Activated naive CD4-positive, alpha-beta T cell treated with anti-CD3 and anti-CD28 coated beads for 36 hours (primary cell): ENCODE measurements at regions not wholly inside any gene's neighbourhood (a gene's known extent, or its start where the extent isn't known, plus 50 kb on each side); places are given as distances from the start of the nearest gene placed in this dataset.

Experiments
- CTCF ChIA-PET: fragments of 350-600 bp; sonication (Branson Sonifier 250); formaldehyde crosslinking; loops from one replicate; lab custom pipeline; 2021; ENCODE audit warnings: antibody characterized with exemption; lab: Charles Lee
- DNase-seq: peaks from one replicate; pipeline ENCODE4 v3.0.0-alpha.2; 2020
- H3K27ac Mint-ChIP-seq: one replicate; pipeline ENCODE4 v1.8.0; 2021; ENCODE audit warnings: mild to moderate bottlenecking, mixed read lengths
- H3K27me3 Mint-ChIP-seq: one replicate; pipeline ENCODE4 v1.8.0; 2021; ENCODE audit warnings: low read depth, mixed read lengths
- H3K36me3 Mint-ChIP-seq: one replicate; pipeline ENCODE4 v1.8.0; 2021; ENCODE audit warnings: low read depth, mixed read lengths
- H3K4me1 Mint-ChIP-seq: one replicate; pipeline ENCODE4 v1.8.0; 2021; ENCODE audit warnings: low read depth, mixed read lengths
- H3K4me3 Mint-ChIP-seq: one replicate; pipeline ENCODE4 v1.8.0; 2021; ENCODE audit warnings: mild to moderate bottlenecking, moderate library complexity, mixed read lengths
- H3K9me3 Mint-ChIP-seq: one replicate; pipeline ENCODE4 v1.8.0; 2021; ENCODE audit warnings: mixed read lengths
- intact Hi-C: fragments of 100-400 bp; cut with micrococcal nuclease; formaldehyde crosslinking; loops from one replicate; pipeline ENCODE4 v1.15.1; 2023

DNA sequence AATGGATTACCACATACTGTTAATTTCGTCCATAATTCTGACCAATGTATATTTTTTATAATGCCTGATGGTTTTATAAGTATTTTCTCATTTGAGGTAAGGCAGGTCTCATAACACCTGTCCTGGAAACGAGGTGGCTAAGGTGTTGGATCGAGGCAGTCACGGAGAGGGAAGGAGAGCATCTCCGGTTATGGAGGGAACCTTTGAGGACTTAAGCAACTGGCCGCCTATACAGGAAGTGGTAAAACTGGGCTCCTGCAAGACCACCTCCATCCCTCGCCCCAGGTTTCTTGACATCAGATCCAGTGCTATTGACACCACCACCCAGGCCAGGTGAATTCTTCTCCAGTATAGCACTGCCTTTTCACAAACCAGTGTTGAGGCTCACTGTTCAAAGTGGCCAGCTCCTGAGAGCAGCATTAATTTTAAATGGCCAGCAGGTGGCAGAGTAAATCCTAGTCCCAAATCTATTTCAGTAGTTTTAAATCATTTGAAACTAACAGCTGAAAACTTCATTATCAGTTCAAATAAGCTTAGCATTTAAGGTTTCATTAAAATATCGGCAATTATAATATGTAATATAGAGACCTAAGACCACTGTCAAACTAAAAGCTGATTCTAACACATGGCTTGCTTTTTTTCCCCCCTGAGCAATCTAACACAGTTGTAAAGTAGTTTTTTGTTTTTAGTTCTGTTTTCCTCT lies 100.8 kb downstream of the PPM1A start:
- CTCF ChIA-PET = interaction anchor here (0.6 to 7.2 kb wide), 29 partner anchors 11 to 913 kb away, joined by 3 to 43 read pairs (median 4); no protein-coding TSS in a partner anchor
- intact Hi-C loops = loop anchor here (1.0 to 5.0 kb wide), 4 partner anchors 167 to 902 kb away; no protein-coding TSS in a partner anchor
- peaks cover 3% of the 10 kb centered on the region for H3K27me3 Mint-ChIP-seq
- H3K4me3 Mint-ChIP-seq = no peak overlapping the region
- peak; percentile 51 for DNase-seq
- H3K4me1 Mint-ChIP-seq = no peaks in the 10 kb centered on the region
- H3K36me3 Mint-ChIP-seq = no peaks in the 10 kb centered on the region
- H3K27ac Mint-ChIP-seq = no peak overlapping the region
- H3K9me3 Mint-ChIP-seq = no peaks in the 10 kb centered on the region

DNA sequence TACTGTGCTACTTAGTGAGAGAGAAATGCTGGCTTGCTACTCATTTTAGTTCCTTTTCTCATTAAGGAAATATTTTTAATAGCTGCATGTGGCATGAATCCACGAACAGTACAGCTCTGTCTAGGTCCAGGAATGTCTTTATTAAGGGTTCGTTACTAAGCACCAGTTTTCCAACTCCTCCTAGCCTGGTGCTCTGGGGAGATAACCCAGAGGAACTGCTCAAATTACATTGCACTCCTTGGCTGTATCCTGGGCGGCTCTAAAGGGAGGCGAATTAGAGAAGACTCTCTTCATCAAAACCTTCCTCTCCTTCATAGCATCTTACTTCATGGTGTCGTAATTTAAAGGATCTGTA lies 101.3 kb downstream of the PPM1A start:
- Mint-ChIP-seq H3K27ac (no peak overlapping the region), H3K36me3 (no peaks in the 10 kb centered on the region), H3K27me3 (peaks cover 3% of the 10 kb centered on the region), H3K4me1 (no peaks in the 10 kb centered on the region), H3K4me3 (no peak overlapping the region), H3K9me3 (no peaks in the 10 kb centered on the region)
- CTCF ChIA-PET = interaction anchor here (0.6 to 7.2 kb wide), 25 partner anchors 10 to 913 kb away, joined by 3 to 43 read pairs (median 5); no protein-coding TSS in a partner anchor
- DNase-seq = no peak
- intact Hi-C loops = loop anchor here (1.0 to 5.0 kb wide), 4 partner anchors 167 to 902 kb away; no protein-coding TSS in a partner anchor

DNA sequence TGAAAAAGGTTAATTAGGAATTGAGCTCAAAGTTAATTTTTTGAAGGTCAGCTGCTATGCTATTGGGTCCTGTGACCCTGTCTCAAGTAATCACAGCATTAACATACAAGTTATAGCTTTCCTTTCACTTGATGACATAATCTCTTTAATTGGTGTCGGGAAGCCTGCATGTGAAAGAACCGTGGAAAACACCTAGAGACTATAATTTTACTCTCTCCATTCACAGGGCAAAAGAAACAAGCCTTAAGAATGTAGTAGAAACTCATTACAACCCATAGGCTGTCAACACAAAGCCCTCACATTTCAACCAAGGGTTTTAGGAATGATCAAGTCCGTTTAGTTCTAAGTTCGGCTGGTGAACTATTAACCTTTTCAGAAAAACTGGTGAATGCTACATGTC lies 104.4 kb downstream of the PPM1A start:
- Mint-ChIP-seq H3K4me3 (no peak overlapping the region), H3K4me1 (no peaks in the 10 kb centered on the region), H3K36me3 (no peaks in the 10 kb centered on the region), H3K27me3 (peaks cover 3% of the 10 kb centered on the region), H3K9me3 (no peaks in the 10 kb centered on the region), H3K27ac (no peak overlapping the region)
- CTCF ChIA-PET = interaction anchor here (0.7 to 7.2 kb wide), 2 partner anchors 14 to 21 kb away, joined by 3 to 43 read pairs; no protein-coding TSS in a partner anchor
- no peak for DNase-seq
- intact Hi-C loops = loop anchor here (5.0 kb wide), 2 partner anchors 164 to 674 kb away; no protein-coding TSS in a partner anchor

DNA sequence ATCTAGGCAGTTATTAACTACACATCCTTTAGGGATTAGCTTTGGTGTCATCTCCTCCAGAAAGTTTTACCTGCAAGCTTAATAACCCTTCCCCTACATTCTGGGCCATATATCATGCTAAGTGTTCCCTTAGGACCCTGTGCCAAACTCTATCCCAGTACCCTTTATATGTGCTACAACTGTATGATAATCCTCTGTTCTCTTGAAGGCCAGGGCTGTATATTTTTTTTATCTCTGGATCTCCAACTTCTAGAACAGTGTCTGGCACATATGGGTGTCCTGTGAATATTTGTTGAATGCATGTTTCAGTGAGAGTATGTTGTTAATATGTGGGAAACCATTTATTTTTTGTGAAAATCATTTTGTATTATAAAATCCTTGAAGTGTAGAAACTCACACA lies 106.7 kb downstream of the PPM1A start:
- intact Hi-C loops = no loop called here
- H3K27ac Mint-ChIP-seq = no peak overlapping the region
- H3K27me3 Mint-ChIP-seq = no peaks in the 10 kb centered on the region
- no peaks in the 10 kb centered on the region for H3K4me1 Mint-ChIP-seq
- no peak overlapping the region for H3K4me3 Mint-ChIP-seq
- CTCF ChIA-PET = no interaction called here
- DNase-seq = no peak
- H3K9me3 Mint-ChIP-seq = no peaks in the 10 kb centered on the region
- H3K36me3 Mint-ChIP-seq = no peaks in the 10 kb centered on the region

DNA sequence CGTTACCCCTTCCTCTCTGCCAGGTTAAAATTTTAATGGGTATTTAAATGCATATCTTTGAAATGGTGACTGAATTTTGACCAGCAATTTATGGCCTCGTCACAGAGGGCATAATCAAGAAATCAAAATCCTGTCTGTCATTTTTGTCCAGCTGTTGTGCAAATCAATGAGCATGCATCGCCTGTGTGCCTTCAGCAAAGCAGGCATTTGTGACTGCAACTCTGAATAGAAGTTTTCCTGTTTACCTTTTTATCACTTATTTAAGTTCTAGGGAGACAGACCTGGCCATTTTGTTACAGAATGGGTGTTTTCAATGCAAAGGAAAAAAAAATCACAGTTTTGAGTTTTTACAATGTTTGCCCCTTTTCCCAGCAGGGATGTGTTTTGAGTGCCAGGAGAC lies 107.4 kb downstream of the PPM1A start:
- DNase-seq = no peak
- no peak overlapping the region for H3K27ac Mint-ChIP-seq
- CTCF ChIA-PET = no interaction called here
- no peaks in the 10 kb centered on the region for H3K4me1 Mint-ChIP-seq
- H3K4me3 Mint-ChIP-seq = no peak overlapping the region
- H3K36me3 Mint-ChIP-seq = no peaks in the 10 kb centered on the region
- H3K9me3 Mint-ChIP-seq = no peaks in the 10 kb centered on the region
- intact Hi-C loops = no loop called here
- H3K27me3 Mint-ChIP-seq = no peaks in the 10 kb centered on the region

DNA sequence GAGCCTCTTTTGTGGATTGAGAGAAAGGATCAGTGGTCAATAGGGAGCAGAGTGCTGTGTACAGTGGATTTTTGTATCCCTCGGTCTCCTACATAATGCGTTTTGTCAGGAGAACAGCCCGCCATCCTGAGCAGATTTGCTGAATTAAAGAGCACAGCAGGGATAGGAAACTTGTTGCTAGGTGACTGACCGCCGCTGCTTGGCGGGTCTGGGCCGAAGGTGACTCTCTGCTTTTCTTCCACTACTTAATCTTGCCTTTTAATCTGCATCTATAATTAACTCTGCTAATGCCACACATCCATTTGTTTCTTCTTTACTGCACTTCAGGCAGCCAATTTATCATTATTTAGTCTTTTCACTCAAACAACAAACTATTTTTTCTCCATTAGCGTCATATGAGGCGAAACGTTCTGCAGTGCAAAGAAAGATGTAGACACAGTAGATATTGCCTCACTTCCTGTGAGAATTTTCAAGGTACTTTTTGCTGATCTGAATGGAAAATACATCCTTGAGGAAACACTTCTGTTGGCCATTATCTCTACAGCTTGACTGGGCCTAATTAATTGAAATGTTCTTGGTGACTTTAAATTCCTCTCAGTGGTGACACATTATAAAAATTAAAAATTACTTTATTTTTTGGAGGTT lies 108.0 kb downstream of the PPM1A start:
- Mint-ChIP-seq H3K9me3 (no peaks in the 10 kb centered on the region), H3K27ac (no peak overlapping the region), H3K27me3 (no peaks in the 10 kb centered on the region), H3K36me3 (no peaks in the 10 kb centered on the region), H3K4me1 (no peaks in the 10 kb centered on the region), H3K4me3 (no peak overlapping the region)
- DNase-seq = no peak
- CTCF ChIA-PET = no interaction called here
- intact Hi-C loops = no loop called here

DNA sequence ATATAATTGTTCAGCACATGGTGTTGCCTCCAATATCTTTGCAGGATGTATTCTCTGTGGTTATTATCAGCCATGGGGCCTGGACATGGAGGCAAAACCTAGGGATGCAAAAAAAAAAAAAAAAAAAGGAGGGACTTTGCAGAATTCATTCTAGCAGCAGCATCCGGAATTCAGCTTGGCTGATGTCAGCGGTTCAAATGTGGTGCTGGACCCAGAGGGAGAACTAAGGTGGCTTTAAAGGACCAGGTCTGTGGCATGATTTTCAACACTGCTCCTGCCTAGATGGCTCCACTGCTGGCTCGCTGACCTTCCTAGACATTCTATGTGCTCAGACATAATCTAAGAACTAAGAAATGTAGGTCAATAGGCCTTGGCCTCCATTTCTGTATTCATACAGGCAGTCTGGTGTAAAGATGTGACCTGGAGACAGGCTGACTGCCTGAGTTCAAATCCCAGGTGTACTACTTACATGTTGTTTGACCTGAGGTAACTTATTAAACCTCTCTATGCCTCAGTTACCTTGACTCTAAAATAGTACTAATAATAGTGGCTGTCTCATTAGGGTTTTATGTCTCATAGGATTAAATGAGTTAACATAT lies 108.6 kb downstream of the PPM1A start:
- DNase-seq = no peak
- Mint-ChIP-seq H3K4me3 (no peak overlapping the region), H3K27me3 (no peaks in the 10 kb centered on the region), H3K27ac (no peak overlapping the region), H3K9me3 (no peaks in the 10 kb centered on the region), H3K4me1 (no peaks in the 10 kb centered on the region), H3K36me3 (no peaks in the 10 kb centered on the region)
- intact Hi-C loops = no loop called here
- CTCF ChIA-PET = no interaction called here

DNA sequence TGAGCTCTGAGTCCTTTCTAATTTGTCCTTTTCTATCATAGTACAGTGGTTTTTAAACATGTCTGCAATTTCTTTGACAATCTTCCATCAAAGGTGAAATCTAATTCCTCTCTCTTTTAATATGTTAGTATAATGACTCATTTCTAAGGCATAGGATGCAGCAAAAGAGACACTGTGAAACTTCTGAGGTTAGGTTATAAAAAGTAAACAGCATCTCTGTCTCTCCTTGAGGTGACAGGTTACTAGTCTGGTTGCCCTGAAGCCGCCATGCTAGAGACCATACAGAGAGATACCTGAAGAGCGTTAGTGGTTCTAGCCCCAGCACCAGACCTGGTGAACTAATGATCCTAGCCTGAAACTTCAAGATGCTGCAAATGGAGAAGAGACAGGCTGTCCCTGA lies 114.3 kb downstream of the PPM1A start:
- no peak overlapping the region for H3K4me3 Mint-ChIP-seq
- intact Hi-C loops = no loop called here
- CTCF ChIA-PET = no interaction called here
- no peak overlapping the region for H3K27ac Mint-ChIP-seq
- H3K27me3 Mint-ChIP-seq = peaks cover 8% of the 10 kb centered on the region
- no peak for DNase-seq
- no peaks in the 10 kb centered on the region for H3K36me3 Mint-ChIP-seq
- no peaks in the 10 kb centered on the region for H3K4me1 Mint-ChIP-seq
- no peaks in the 10 kb centered on the region for H3K9me3 Mint-ChIP-seq

DNA sequence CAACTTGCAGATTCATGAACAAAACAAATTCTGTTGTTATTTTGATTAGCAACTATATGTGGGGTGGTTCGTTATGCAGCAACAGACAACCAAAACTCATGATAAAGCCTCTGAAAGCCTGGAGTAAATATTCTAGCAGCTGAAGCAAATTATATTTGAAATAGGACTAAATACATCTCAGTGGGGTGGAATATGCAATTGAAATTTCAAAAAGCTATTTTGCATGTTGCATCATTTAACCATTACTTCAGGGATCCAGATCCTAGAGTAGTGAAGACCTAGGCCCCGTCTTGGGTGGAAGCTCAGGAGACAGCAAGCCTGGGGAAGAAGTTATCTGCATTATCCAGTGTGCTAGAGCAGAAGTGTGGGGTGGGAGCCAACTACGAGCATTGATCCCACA lies 114.7 kb downstream of the PPM1A start:
- intact Hi-C loops = no loop called here
- CTCF ChIA-PET = no interaction called here
- no peak for DNase-seq
- no peak overlapping the region for H3K4me3 Mint-ChIP-seq
- no peaks in the 10 kb centered on the region for H3K9me3 Mint-ChIP-seq
- peaks cover 8% of the 10 kb centered on the region for H3K27me3 Mint-ChIP-seq
- H3K4me1 Mint-ChIP-seq = no peaks in the 10 kb centered on the region
- no peaks in the 10 kb centered on the region for H3K36me3 Mint-ChIP-seq
- H3K27ac Mint-ChIP-seq = no peak overlapping the region

DNA sequence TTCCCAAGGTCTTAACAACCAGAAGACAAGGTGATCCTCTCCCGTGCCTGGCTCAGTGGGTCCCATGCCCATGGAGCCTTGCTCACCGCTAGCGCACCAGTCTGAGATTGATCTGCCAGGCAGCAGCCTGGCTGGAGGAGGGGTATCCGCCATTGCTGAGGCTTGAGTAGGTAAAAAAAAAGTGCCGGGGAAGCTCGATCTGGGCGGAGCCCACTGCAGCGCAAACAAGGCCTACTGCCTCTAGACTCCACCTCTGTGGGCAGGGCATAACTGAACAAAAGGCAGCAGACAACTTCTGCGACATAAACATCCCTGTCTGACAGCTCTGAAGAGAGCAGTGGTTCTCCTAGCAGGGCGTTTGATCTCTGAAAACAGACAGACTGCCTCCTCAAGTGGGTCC lies 104.0 kb downstream of the C14orf39 start:
- H3K27ac Mint-ChIP-seq = no peak overlapping the region

More for the DNA sequence above, 104.0 kb downstream of the C14orf39 start:
- Mint-ChIP-seq H3K27me3 (peaks cover 25% of the 10 kb centered on the region), H3K4me1 (no peaks in the 10 kb centered on the region), H3K9me3 (no peaks in the 10 kb centered on the region), H3K36me3 (no peaks in the 10 kb centered on the region), H3K4me3 (no peak overlapping the region)
- CTCF ChIA-PET = no interaction called here
- intact Hi-C loops = no loop called here
- DNase-seq = no peak
